ENCODE measurements at regions not wholly inside any gene's neighbourhood (a gene's known extent, or its start where the extent isn't known, plus 50 kb on each side); places are given as distances from the start of the nearest gene placed in this dataset.
"Not testable (repeated sequence)": the region's sequence is repeated elsewhere in the genome, so short reads cannot be mapped to it uniquely, and the experiment has no call there.

GRCh38 chr6:139518556-139519091 is 144.2 kb upstream of the CITED2 start:
- Histone ChIP-seq H4K20me1 (ENCODE audit: insufficient read depth) (no peaks in the 10 kb centered on the region), H3K9me3 (ENCODE audit: low read length) (no peaks in the 10 kb centered on the region), H3K27ac (ENCODE audit: low read length) (no peak overlapping the region), H2AFZ (ENCODE audit: low read depth, low read length) (no peak overlapping the region), H3K9ac (ENCODE audit: low read length) (no peak overlapping the region), H3K27me3 (ENCODE audit: insufficient read depth, low read depth, low read length) (no peaks in the 10 kb centered on the region), H3K9me2 (ENCODE audit: insufficient read depth, low read length) (no peaks in the 10 kb centered on the region), H3F3A (ENCODE audit: insufficient read depth, low read length, poor library complexity, severe bottlenecking) (no peaks in the 10 kb centered on the region), H3K79me2 (replicated peaks; ENCODE audit: insufficient read depth, low read length) (no peaks in the 10 kb centered on the region), H3K4me3 (ENCODE audit: low read length) (no peak overlapping the region), H3K36me3 (ENCODE audit: insufficient read depth, low read length) (no peaks in the 10 kb centered on the region), H3K4me2 (ENCODE audit: low read length) (no peak overlapping the region)
- TF ChIP-seq RAD21 (conservative IDR thresholded peaks at IDR 0.05): no peak

GRCh38 chr6:139517998-139518555 is 143.6 kb upstream of the CITED2 start:
- not testable (repeated sequence) for H3K36me3 ChIP-seq (ENCODE audit: insufficient read depth, low read length); H3K4me2 ChIP-seq (ENCODE audit: low read length); H3K27me3 ChIP-seq (ENCODE audit: insufficient read depth, low read depth, low read length); H3K9me3 ChIP-seq (ENCODE audit: low read length); H3K9me2 ChIP-seq (ENCODE audit: insufficient read depth, low read length); H3K27ac ChIP-seq (ENCODE audit: low read length); H2AFZ ChIP-seq (ENCODE audit: low read depth, low read length); H3K79me2 ChIP-seq (replicated peaks; ENCODE audit: insufficient read depth, low read length); H3K4me3 ChIP-seq (ENCODE audit: low read length); H3K9ac ChIP-seq (ENCODE audit: low read length); H4K20me1 ChIP-seq (ENCODE audit: insufficient read depth); H3F3A ChIP-seq (ENCODE audit: insufficient read depth, low read length, poor library complexity, severe bottlenecking)

- H4K20me1 ChIP-seq (ENCODE audit: insufficient read depth): no peaks in the 10 kb centered on the region
- no peak for TF ChIP-seq EZH2 (IDR thresholded peaks at IDR 0.05; ENCODE audit: borderline replicate concordance, insufficient read depth, low read length, poor library complexity, severe bottlenecking)
- TF ChIP-seq SMC3 (conservative IDR thresholded peaks at IDR 0.05; ENCODE audit: poor library complexity): no peak
- no peak for TF ChIP-seq CTCF (IDR thresholded peaks at IDR 0.05; ENCODE audit: poor library complexity, severe bottlenecking)
- no peak for TF ChIP-seq EP300 (conservative IDR thresholded peaks at IDR 0.05; ENCODE audit: poor library complexity, severe bottlenecking)
- TF ChIP-seq REST (IDR thresholded peaks at IDR 0.05; ENCODE audit: borderline replicate concordance): no peak
- no peak for TF ChIP-seq TAF1 (IDR thresholded peaks at IDR 0.05; ENCODE audit: low read depth)
- TF ChIP-seq MXI1 (conservative IDR thresholded peaks at IDR 0.05; ENCODE audit: poor library complexity, severe bottlenecking): no peak
- no peak for TF ChIP-seq RAD21 (conservative IDR thresholded peaks at IDR 0.05)
- H3F3A ChIP-seq (ENCODE audit: insufficient read depth, low read length, poor library complexity, severe bottlenecking): no peaks in the 10 kb centered on the region
- no peak overlapping the region for H3K9ac ChIP-seq (ENCODE audit: low read length)
- no peaks in the 10 kb centered on the region for H3K36me3 ChIP-seq (ENCODE audit: insufficient read depth, low read length)
- no peaks in the 10 kb centered on the region for H3K9me2 ChIP-seq (ENCODE audit: insufficient read depth, low read length)
- H3K4me3 ChIP-seq (ENCODE audit: low read length): no peak overlapping the region
- H3K79me2 ChIP-seq (replicated peaks; ENCODE audit: insufficient read depth, low read length): no peaks in the 10 kb centered on the region
- H2AFZ ChIP-seq (ENCODE audit: low read depth, low read length): no peak overlapping the region
- H3K27me3 ChIP-seq (ENCODE audit: insufficient read depth, low read depth, low read length): no peaks in the 10 kb centered on the region
- H3K9me3 ChIP-seq (ENCODE audit: low read length): no peaks in the 10 kb centered on the region
- H3K4me2 ChIP-seq (ENCODE audit: low read length): no peak overlapping the region
- no peak overlapping the region for H3K27ac ChIP-seq (ENCODE audit: low read length)
These were observed 141.1 kb upstream of the CITED2 start for GRCh38 chr6:139515511-139515910.

All from neural cell (in vitro differentiated cells).